ENCODE measurements at regions not wholly inside any gene's neighbourhood (a gene's known extent, or its start where the extent isn't known, plus 50 kb on each side); places are given as distances from the start of the nearest gene placed in this dataset.

GRCh38 chr4:132316738-132317137, 832.4 kb upstream of the PCDH10 start:
- H2AK5ac ChIP-seq (ENCODE audit: insufficient read length, low read length) = no peak overlapping the region
- Mint-ChIP-seq H3K36me3 (ENCODE audit: insufficient read depth in 1 of 3, low read depth in 3 of 3) (no peaks in the 10 kb centered on the region; a peak in 1 of 7 replicates), H3K9me3 (peaks cover 0 to 3% of the 10 kb centered on the region in 2 experiments; a peak in 3 of 5 replicates), H3K27ac (no peak overlapping the region), H3K27me3 (ENCODE audit: low read depth) (no peaks in the 10 kb centered on the region), H3K4me3 (no peak overlapping the region), H3K4me1 (no peaks in the 10 kb centered on the region)
- no CpG with 5 or more reads among the region's 2 CpGs for WGBS (ENCODE audit: extremely low coverage, insufficient read length, low lambda C conversion rate)
- H4K20me1 ChIP-seq (ENCODE audit: control insufficient read depth, insufficient read depth, insufficient read length) = no peaks in the 10 kb centered on the region
- no peak overlapping the region for H3K27ac ChIP-seq (ENCODE audit: insufficient read length, low read depth, low read length)
- H3K4me1 ChIP-seq (ENCODE audit: insufficient read depth, low read length) = no peaks in the 10 kb centered on the region
- no peak overlapping the region for H3K23ac ChIP-seq (ENCODE audit: insufficient read length, low read depth, low read length)
- no peaks in the 10 kb centered on the region for H3K27me3 ChIP-seq (ENCODE audit: insufficient read depth, low read length)
- no peak overlapping the region for H3K4me2 ChIP-seq (ENCODE audit: insufficient read depth, insufficient read length, low read length)
- no peak overlapping the region for H2BK12ac ChIP-seq (ENCODE audit: insufficient read length, low read depth, low read length)
- H2AFZ ChIP-seq (ENCODE audit: low read length) = no peak overlapping the region
- H4K91ac ChIP-seq (ENCODE audit: insufficient read length, low read depth, low read length) = no peak overlapping the region
- no peak overlapping the region for H2BK15ac ChIP-seq (ENCODE audit: low read depth, low read length)
- no peak overlapping the region for H3T11ph ChIP-seq (ENCODE audit: low read length)
- H4K8ac ChIP-seq (replicated peaks; ENCODE audit: insufficient read length, low read depth, low read length) = no peak overlapping the region
- no peak overlapping the region for H2BK5ac ChIP-seq (ENCODE audit: insufficient read length, low read length)
- no peak overlapping the region for H4K5ac ChIP-seq (ENCODE audit: insufficient read length, low read depth, low read length)
- H3K4ac ChIP-seq (ENCODE audit: low read depth, low read length) = no peak overlapping the region
- no peak overlapping the region for H3K9ac ChIP-seq (ENCODE audit: extremely low read depth, insufficient read length, low read length)
- no peak for DNase-seq
- H3K79me2 ChIP-seq (ENCODE audit: insufficient read depth, low read length) = no peaks in the 10 kb centered on the region
- no peak overlapping the region for H2BK120ac ChIP-seq (ENCODE audit: low read depth, low read length, poor library complexity, severe bottlenecking)
- no peaks in the 10 kb centered on the region for H3K9me3 ChIP-seq (ENCODE audit: control insufficient read depth, low read depth, low read length)
- H3K18ac ChIP-seq (ENCODE audit: insufficient read length, low read depth, low read length) = no peak overlapping the region
- no peak overlapping the region for H3K56ac ChIP-seq (ENCODE audit: insufficient read length, low read depth, low read length)
- no peak overlapping the region for H3K14ac ChIP-seq (ENCODE audit: insufficient read depth, low read length)
- no peak for TF ChIP-seq CTCF (conservative IDR thresholded peaks at IDR 0.05)
- no peak overlapping the region for H2BK20ac ChIP-seq (ENCODE audit: low read depth, low read length, poor library complexity, severe bottlenecking)
- no peaks in the 10 kb centered on the region for H3K79me1 ChIP-seq (ENCODE audit: insufficient read depth, low read depth, low read length, poor library complexity, severe bottlenecking)
- H3K23me2 ChIP-seq (ENCODE audit: insufficient read length, low read depth, low read length, poor library complexity, severe bottlenecking) = no peaks in the 10 kb centered on the region
